SK-N-SH (cell line): ENCODE measurements at regions not wholly inside any gene's neighbourhood (a gene's known extent, or its start where the extent isn't known, plus 50 kb on each side); places are given as distances from the start of the nearest gene placed in this dataset.

Experiments used
- CTCF ChIA-PET: fragments of 300-600, 350-600 bp; formaldehyde crosslinking; extraction: SDS; loops from one replicate; lab custom pipeline; 2021; lab: Yijun Ruan, JAX
- POLR2A ChIA-PET: fragments of 350-600 bp; sonication (Branson Sonifier 250); formaldehyde crosslinking; extraction: SDS; loops from one replicate; lab custom pipeline; 2020; ENCODE audit warnings: antibody characterized with exemption, inconsistent platforms; lab: Yijun Ruan, JAX
- DNase-seq: peaks from one replicate; pipeline ENCODE4 v3.0.0; 2012
- H2AFZ ChIP-seq: fragments of 200-600 bp; sonication (generic); 2 replicates; pipeline ENCODE4 v1.8.1; 2016; ENCODE audit warnings: antibody characterized with exemption, mild to moderate bottlenecking, low read depth
- H3F3A ChIP-seq: fragments of 200-600 bp; sonication (generic); replicated peaks from 2 replicates; pipeline ENCODE3; 2016; ENCODE audit warnings: antibody characterized with exemption, mild to moderate bottlenecking; ENCODE audit not compliant: insufficient read depth
- H3K27ac ChIP-seq, 2 experiments: fragments of 200-500 bp in 1 of 2; fragments of 200-600 bp in 1 of 2; sonication (Bioruptor generic) in 1 of 2; sonication (generic), shearing (Covaris generic) in 1 of 2; 2 replicates each; pipeline versions ENCODE4 v1.5.1 to v1.6.1; 2014 to 2016; ENCODE audit warnings: low read depth in 2 of 2, inconsistent platforms in 1 of 2, low read length in 1 of 2, mild to moderate bottlenecking in 1 of 2, mixed read lengths in 1 of 2
- H3K27me3 ChIP-seq: fragments of 200-600 bp; sonication (generic), shearing (Covaris generic); 2 replicates; pipeline ENCODE4 v1.6.1; 2016; ENCODE audit warnings: mixed run types; ENCODE audit not compliant: insufficient read depth
- H3K36me3 ChIP-seq, 2 experiments: fragments of 200-500 bp in 1 of 2; fragments of 200-600 bp in 1 of 2; sonication (Bioruptor generic) in 1 of 2; sonication (generic) in 1 of 2; replicated peaks in 1 of 2; 2 replicates each; pipeline versions ENCODE3 to v1.5.1; 2014 to 2016; ENCODE audit warnings: low read length in 1 of 2, mild to moderate bottlenecking in 1 of 2; ENCODE audit not compliant: insufficient read depth in 2 of 2, control insufficient read depth in 1 of 2
- H3K4me1 ChIP-seq, 2 experiments: fragments of 200-500 bp in 1 of 2; fragments of 200-600 bp in 1 of 2; sonication (Bioruptor generic) in 1 of 2; sonication (generic), shearing (Covaris generic) in 1 of 2; 2 replicates each; pipeline versions ENCODE4 v1.5.1 to v1.6.1; 2014 to 2016; ENCODE audit warnings: low read depth in 1 of 2, low read length in 1 of 2, mixed run types in 1 of 2; ENCODE audit not compliant: insufficient read depth in 2 of 2, control insufficient read depth in 1 of 2
- H3K4me2 ChIP-seq: fragments of 200-600 bp; sonication (generic), shearing (Covaris generic); 2 replicates; pipeline ENCODE4 v1.6.1; 2017; ENCODE audit warnings: mixed run types
- H3K4me3 ChIP-seq, 2 experiments: fragments of 200-500 bp in 1 of 2; fragments of 200-600 bp in 1 of 2; sonication (Bioruptor generic) in 1 of 2; sonication (generic), shearing (Covaris generic) in 1 of 2; 2 replicates each; pipeline versions ENCODE4 v1.5.1 to v1.8.1; 2014 to 2016; ENCODE audit warnings: low read depth in 2 of 2, inconsistent platforms in 1 of 2, low read length in 1 of 2, mild to moderate bottlenecking in 1 of 2, mixed read lengths in 1 of 2, moderate library complexity in 1 of 2
- H3K79me2 ChIP-seq: fragments of 200-600 bp; sonication (generic); 2 replicates; pipeline ENCODE4 v1.8.1; 2017; ENCODE audit warnings: mild to moderate bottlenecking; ENCODE audit not compliant: insufficient read depth
- H3K9ac ChIP-seq: fragments of 200-600 bp; sonication (generic); 2 replicates; pipeline ENCODE4 v1.6.1; 2017; ENCODE audit warnings: mixed run types
- H3K9me2 ChIP-seq: fragments of 200-600 bp; sonication (generic); 2 replicates; pipeline ENCODE4 v1.6.1; 2017; ENCODE audit warnings: mixed run types
- H3K9me3 ChIP-seq: fragments of 200-600 bp; sonication (generic); 2 replicates; pipeline ENCODE4 v1.6.1; 2017; ENCODE audit warnings: mixed run types, mild to moderate bottlenecking, moderate library complexity
- H4K20me1 ChIP-seq: fragments of 200-600 bp; sonication (generic); 2 replicates; pipeline ENCODE4 v1.6.1; 2017; ENCODE audit warnings: mild to moderate bottlenecking, mixed run types; ENCODE audit not compliant: insufficient read depth
- ELF1 ChIP-seq: IDR thresholded peaks from 2 replicates; pipeline ENCODE4 v1.4.0; 2012
- EP300 ChIP-seq, 2 experiments: IDR thresholded peaks; 2 replicates each; pipeline versions ENCODE4 v1.4.0 to v1.6.1; 2012; ENCODE audit warnings: borderline replicate concordance in 1 of 2, low read depth in 1 of 2, low read length in 1 of 2
- EZH2phosphoT487 ChIP-seq: fragments of 200-600 bp; sonication (generic); IDR thresholded peaks from 2 replicates; pipeline ENCODE4 v1.6.1; 2017; ENCODE audit warnings: low read depth, mixed run types, mild to moderate bottlenecking, antibody characterized with exemption, moderate library complexity, borderline replicate concordance
- FOXJ3 ChIP-seq: sonication (generic); formaldehyde crosslinking; IDR thresholded peaks from 2 replicates; pipeline ENCODE4 v1.5.1; 2020; ENCODE audit warnings: mild to moderate bottlenecking, missing genetic modification reagents
- FOXM1 ChIP-seq: IDR thresholded peaks from 2 replicates; pipeline ENCODE4 v1.4.0; 2012; ENCODE audit warnings: low read depth, mild to moderate bottlenecking
- GATA2 ChIP-seq: sonication (generic); formaldehyde crosslinking; IDR thresholded peaks from 2 replicates; pipeline ENCODE4 v1.5.0; 2020; ENCODE audit warnings: mild to moderate bottlenecking, missing genetic modification reagents
- MEF2A ChIP-seq: IDR thresholded peaks from 2 replicates; pipeline ENCODE4 v1.4.0; 2012; ENCODE audit warnings: low read depth, borderline replicate concordance
- MXI1 ChIP-seq: IDR thresholded peaks from 2 replicates; pipeline ENCODE4 v1.6.1; 2012; ENCODE audit warnings: mild to moderate bottlenecking, low read depth, low read length, improper control_type of control experiment
- NRF1 ChIP-seq: IDR thresholded peaks from 2 replicates; pipeline ENCODE4 v1.6.1; 2012; ENCODE audit warnings: low read depth, mild to moderate bottlenecking, low read length
- REST ChIP-seq: IDR thresholded peaks from 2 replicates; pipeline ENCODE4 v1.6.1; 2012; ENCODE audit warnings: mild to moderate bottlenecking, low read depth, low read length, moderate library complexity
- RFX5 ChIP-seq: IDR thresholded peaks from 2 replicates; pipeline ENCODE4 v1.6.1; 2012; ENCODE audit warnings: mild to moderate bottlenecking, improper control_type of control experiment, low read length
- SMC3 ChIP-seq: IDR thresholded peaks from 2 replicates; pipeline ENCODE4 v1.6.1; 2012; ENCODE audit warnings: low read depth, low read length, improper control_type of control experiment
- TCF12 ChIP-seq: IDR thresholded peaks from 2 replicates; pipeline ENCODE4 v1.4.0; 2012
- TEAD4 ChIP-seq: IDR thresholded peaks from 2 replicates; pipeline ENCODE4 v1.4.0; 2012; ENCODE audit warnings: mild to moderate bottlenecking, borderline replicate concordance; ENCODE audit not compliant: insufficient read depth
- USF2 ChIP-seq: fragments of 150-350 bp; IDR thresholded peaks from 2 replicates; pipeline ENCODE4 v1.6.1; 2017; ENCODE audit warnings: antibody characterized with exemption, low read length, low read depth, borderline replicate concordance
- WGBS: methylation state at CpG from one replicate; pipeline ENCODE4 v1.1.6; 2017; ENCODE audit warnings: low lambda C conversion rate; 5-methylcytosine and 5-hydroxymethylcytosine counted together
- TF ChIP-seq, protein P1 (sequence below): IDR thresholded peaks from 2 replicates; pipeline ENCODE4 v1.4.0; 2012; ENCODE audit warnings: low read depth, borderline replicate concordance
- TF ChIP-seq, protein P2 (sequence below): IDR thresholded peaks from 2 replicates; pipeline ENCODE4 v1.4.0; 2012; ENCODE audit warnings: low read depth, borderline replicate concordance

GRCh38 chr2:41000374-41000773, 548.5 kb upstream of the SLC8A1 start:
- Histone ChIP-seq H3K36me3 (no peaks in the 10 kb centered on the region), H3K27me3 (no peaks in the 10 kb centered on the region), H3K79me2 (no peaks in the 10 kb centered on the region), H3F3A (no peaks in the 10 kb centered on the region), H3K27ac (no peak overlapping the region), H4K20me1 (no peaks in the 10 kb centered on the region), H3K9ac (no peak overlapping the region), H3K9me3 (no peaks in the 10 kb centered on the region), H3K4me3 (no peak overlapping the region), H3K9me2 (no peaks in the 10 kb centered on the region), H3K4me1 (no peaks in the 10 kb centered on the region; a peak in 1 of 4 replicates), H3K4me2 (no peak overlapping the region), H2AFZ (no peak overlapping the region)
- 10% methylated on average over 1 of the region's 1 CpG for WGBS
- TF ChIP-seq RFX5 (no peak), FOXJ3 (CRISPR knock-in tag) (no peak), MXI1 (no peak), EZH2phosphoT487 (no peak), SMC3 (no peak), TEAD4 (no peak), GATA2 (no peak), FOXM1 (no peak), ELF1 (no peak), EP300 (IDR thresholded peaks at IDR 0.05; ENCODE audit: borderline replicate concordance in 1 of 2, low read depth in 1 of 2, low read length in 1 of 2) (no peak), REST (no peak), MEF2A (no peak), USF2 (no peak), NRF1 (no peak), TCF12 (no peak)
- TF ChIP-seq, protein P1, sequence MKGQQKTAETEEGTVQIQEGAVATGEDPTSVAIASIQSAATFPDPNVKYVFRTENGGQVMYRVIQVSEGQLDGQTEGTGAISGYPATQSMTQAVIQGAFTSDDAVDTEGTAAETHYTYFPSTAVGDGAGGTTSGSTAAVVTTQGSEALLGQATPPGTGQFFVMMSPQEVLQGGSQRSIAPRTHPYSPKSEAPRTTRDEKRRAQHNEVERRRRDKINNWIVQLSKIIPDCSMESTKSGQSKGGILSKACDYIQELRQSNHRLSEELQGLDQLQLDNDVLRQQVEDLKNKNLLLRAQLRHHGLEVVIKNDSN = no peak
- TF ChIP-seq, protein P2, sequence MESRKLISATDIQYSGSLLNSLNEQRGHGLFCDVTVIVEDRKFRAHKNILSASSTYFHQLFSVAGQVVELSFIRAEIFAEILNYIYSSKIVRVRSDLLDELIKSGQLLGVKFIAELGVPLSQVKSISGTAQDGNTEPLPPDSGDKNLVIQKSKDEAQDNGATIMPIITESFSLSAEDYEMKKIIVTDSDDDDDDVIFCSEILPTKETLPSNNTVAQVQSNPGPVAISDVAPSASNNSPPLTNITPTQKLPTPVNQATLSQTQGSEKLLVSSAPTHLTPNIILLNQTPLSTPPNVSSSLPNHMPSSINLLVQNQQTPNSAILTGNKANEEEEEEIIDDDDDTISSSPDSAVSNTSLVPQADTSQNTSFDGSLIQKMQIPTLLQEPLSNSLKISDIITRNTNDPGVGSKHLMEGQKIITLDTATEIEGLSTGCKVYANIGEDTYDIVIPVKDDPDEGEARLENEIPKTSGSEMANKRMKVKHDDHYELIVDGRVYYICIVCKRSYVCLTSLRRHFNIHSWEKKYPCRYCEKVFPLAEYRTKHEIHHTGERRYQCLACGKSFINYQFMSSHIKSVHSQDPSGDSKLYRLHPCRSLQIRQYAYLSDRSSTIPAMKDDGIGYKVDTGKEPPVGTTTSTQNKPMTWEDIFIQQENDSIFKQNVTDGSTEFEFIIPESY = no peak
- ChIA-PET CTCF (no interaction called here), POLR2A (no interaction called here)
- no peak for DNase-seq
